ENCODE measurements at regions not wholly inside any gene's neighbourhood (a gene's known extent, or its start where the extent isn't known, plus 50 kb on each side); places are given as distances from the start of the nearest gene placed in this dataset.

DNA sequence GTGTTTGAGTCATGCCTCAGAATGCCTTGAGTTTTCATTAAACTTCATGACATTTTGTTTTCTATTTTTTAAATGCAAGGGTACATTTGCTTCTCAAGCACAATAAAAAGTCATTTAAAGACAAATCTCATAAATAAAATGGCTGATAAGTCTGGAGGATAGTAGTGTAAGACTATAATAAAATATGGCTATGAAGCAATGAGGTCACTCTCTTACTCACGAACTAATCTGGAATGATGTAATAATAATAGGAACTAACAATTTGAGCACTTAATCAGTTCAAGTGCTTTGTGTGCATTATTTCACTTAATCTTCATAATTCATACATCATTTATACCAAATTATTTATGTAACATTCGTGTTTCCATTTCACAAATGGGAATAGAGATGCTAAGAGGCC, 149.3 kb upstream of the CTTNBP2 start:
- Histone ChIP-seq H3K36me3 (ENCODE audit: control insufficient read depth, insufficient read depth, low read length) (no peaks in the 10 kb centered on the region), H4K8ac (ENCODE audit: low read depth in 2 of 2, low read length in 2 of 2) (no peak overlapping the region), H2BK15ac (ENCODE audit: low read depth, low read length) (no peak overlapping the region), H2BK5ac (ENCODE audit: low read depth, low read length, poor library complexity, severe bottlenecking) (no peak overlapping the region), H4K91ac (ENCODE audit: insufficient read depth, low read depth, low read length) (no peak overlapping the region), H2AK5ac (ENCODE audit: low read depth, low read length) (no peak overlapping the region), H3K18ac (ENCODE audit: low read depth, low read length) (no peak overlapping the region), H2AFZ (replicated peaks; ENCODE audit: low read length, poor library complexity) (no peak overlapping the region), H3K27me3 (ENCODE audit: control insufficient read depth, insufficient read depth, low read length) (no peaks in the 10 kb centered on the region), H4K5ac (ENCODE audit: low read depth, low read length) (no peak overlapping the region), H3K9me1 (ENCODE audit: insufficient read depth, low read length) (no peaks in the 10 kb centered on the region), H3K9ac (ENCODE audit: low read depth, low read length) (no peak overlapping the region), H3K79me1 (ENCODE audit: low read depth in 1 of 2, low read length in 2 of 2) (no peaks in the 10 kb centered on the region), H3K23ac (ENCODE audit: low read depth, low read length) (no peak overlapping the region), H3K27ac (ENCODE audit: insufficient read depth, low read length) (no peak overlapping the region), H3K56ac (ENCODE audit: extremely low read depth, insufficient read depth, low read length) (no peak overlapping the region), H3K4me2 (ENCODE audit: low read depth, low read length) (no peak overlapping the region), H3K4ac (ENCODE audit: low read depth, low read length) (no peak overlapping the region), H3K9me3 (ENCODE audit: control insufficient read depth, insufficient read depth, low read length) (no peaks in the 10 kb centered on the region), H2BK20ac (ENCODE audit: low read depth, low read length) (no peak overlapping the region), H2AK9ac (replicated peaks; ENCODE audit: low read depth, low read length, poor library complexity) (no peak overlapping the region), H2BK120ac (ENCODE audit: low read depth, low read length) (no peak overlapping the region), H4K20me1 (ENCODE audit: insufficient read depth, low read length) (no peaks in the 10 kb centered on the region), H3K14ac (replicated peaks; ENCODE audit: low read depth, low read length) (no peak overlapping the region), H3K4me3 (ENCODE audit: insufficient read depth, low read depth, low read length) (no peak overlapping the region), H3K4me1 (ENCODE audit: control insufficient read depth, insufficient read depth, low read length) (no peaks in the 10 kb centered on the region)
- ChIA-PET POLR2A (ENCODE audit: unreplicated experiment) (no interaction called here), CTCF (no interaction called here)
- WGBS, 2 experiments (ENCODE audit: extremely low coverage in 2 of 2, insufficient read length in 1 of 2): no CpG with 5 or more reads among the region's 2 CpGs
- dilution Hi-C loops (cut with HindIII; ENCODE audit: low sequenced_read_pairs, unreplicated experiment): no loop called here
- no TSS peak for BruUV-seq (replicated peaks)
- in situ Hi-C loops (cut with MboI; ENCODE audit: low sequenced_read_pairs): no loop called here
- intact Hi-C loops (cut with micrococcal nuclease): no loop called here
- no peak for TF ChIP-seq MAZ (IDR thresholded peaks at IDR 0.05; ENCODE audit: borderline replicate concordance, low read depth, low read length)
- TF ChIP-seq MAFK (IDR thresholded peaks at IDR 0.05; ENCODE audit: low read depth, low read length): no peak
- TF ChIP-seq FOS (IDR thresholded peaks at IDR 0.05; ENCODE audit: low read depth, low read length): no peak
- no peak for TF ChIP-seq NFE2L2 (IDR thresholded peaks at IDR 0.05; ENCODE audit: low read depth, low read length)
- ATAC-seq (ENCODE audit: low read depth) (no peak), DNase-seq (no peak)

All from IMR-90 (cell line).